22Rv1 (cell line): ENCODE measurements at regions not wholly inside any gene's neighbourhood (a gene's known extent, or its start where the extent isn't known, plus 50 kb on each side); places are given as distances from the start of the nearest gene placed in this dataset.
"Not testable (repeated sequence)": the region's sequence is repeated elsewhere in the genome, so short reads cannot be mapped to it uniquely, and the experiment has no call there.

Experiments
- H3K27ac ChIP-seq: fragments of 450-650 bp; 2 replicates; pipeline ENCODE4 v1.5.1; 2017
- CTCF ChIP-seq: fragments of 450-650 bp; IDR thresholded peaks from 2 replicates; pipeline ENCODE4 v1.5.1; 2017; ENCODE audit warnings: mild to moderate bottlenecking
- ZFX ChIP-seq: fragments of 450-650 bp; IDR thresholded peaks from 2 replicates; pipeline ENCODE4 v1.6.1; 2017; ENCODE audit warnings: antibody characterized with exemption, borderline replicate concordance

DNA sequence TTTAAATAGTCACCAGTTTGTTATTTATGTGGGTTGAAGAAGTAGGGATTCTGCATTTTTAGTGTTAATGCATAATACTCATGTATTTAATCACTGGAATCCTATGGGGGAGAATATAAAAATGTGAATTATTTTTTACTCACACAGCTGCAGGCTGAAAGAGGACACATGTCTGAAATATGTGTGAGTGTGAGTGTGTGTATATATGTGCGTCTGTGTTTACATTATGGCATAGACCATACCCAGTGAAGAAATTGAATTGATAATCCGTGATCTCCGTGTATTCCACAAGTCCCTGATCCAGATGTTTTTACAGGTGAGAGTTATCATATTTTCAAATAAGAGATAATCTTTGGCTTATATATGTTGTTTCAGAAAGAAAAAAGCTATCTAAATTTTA is 225.3 kb downstream of the ICOS start:
- TF ChIP-seq ZFX (no peak), CTCF (no peak)
- H3K27ac ChIP-seq = no peak overlapping the region

DNA sequence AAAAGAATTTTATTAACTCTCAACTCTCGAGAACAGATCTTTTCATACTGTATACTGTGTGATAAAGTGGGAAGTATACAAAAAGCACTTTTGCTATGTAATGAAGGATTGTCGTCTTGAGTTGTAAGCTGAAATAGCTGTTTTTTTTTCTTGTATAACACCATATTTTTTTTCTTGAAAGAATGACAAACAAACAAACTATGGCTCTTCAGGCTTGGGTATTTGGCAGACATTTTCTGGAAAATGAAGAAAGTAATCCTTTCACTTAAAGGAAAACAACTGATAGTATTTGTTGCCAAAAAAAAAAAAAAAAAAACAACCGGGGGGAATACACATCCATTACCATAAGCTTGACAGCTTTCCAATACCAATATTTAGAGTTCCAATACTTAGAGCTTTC is 230.4 kb downstream of the ICOS start:
- no peak for TF ChIP-seq ZFX
- TF ChIP-seq CTCF = no peak
- no peak overlapping the region for H3K27ac ChIP-seq

DNA sequence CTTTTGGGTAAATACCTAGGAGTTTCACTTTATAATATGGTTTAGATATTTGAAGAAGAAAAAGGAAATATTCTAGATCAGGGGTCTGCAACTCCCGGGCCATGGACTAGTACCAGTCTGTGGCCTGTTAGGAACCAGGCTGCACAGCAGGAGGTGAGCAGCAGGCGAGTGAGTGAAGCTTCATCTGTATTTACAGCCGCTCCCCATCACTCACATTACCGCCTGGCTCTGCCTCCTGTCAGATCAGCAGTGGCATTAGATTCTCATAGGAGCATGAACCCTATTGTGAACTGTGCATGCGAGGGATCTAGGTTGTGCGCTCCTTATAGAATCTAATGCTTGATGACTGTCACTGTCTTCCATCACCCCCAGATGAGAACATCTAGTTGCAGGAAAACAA is 231.1 kb downstream of the ICOS start:
- not testable (repeated sequence) for H3K27ac ChIP-seq

DNA sequence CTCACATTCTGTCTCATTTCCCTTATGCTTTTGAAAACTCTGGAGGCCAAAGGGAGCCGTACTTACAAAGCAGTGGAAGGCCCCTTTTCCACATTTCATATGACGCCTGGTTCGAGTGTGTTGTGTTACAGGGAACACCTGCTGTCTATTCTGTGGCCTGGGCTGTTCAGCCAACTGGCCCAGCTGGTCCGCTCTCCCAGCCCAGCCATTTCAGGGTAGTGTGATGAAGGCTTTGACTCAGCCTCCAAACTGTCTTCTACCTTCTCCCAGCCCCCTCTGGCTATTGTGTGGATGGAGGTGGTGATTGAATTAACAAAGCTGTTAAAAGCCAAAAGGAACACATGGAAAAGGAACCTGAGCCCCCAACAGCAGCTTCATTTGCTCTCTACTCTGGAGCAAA is 233.8 kb downstream of the ICOS start:
- TF ChIP-seq ZFX = no peak
- no peak for TF ChIP-seq CTCF
- H3K27ac ChIP-seq = no peak overlapping the region

GRCh38 chr2:204171432-204172144 is 235.0 kb downstream of the ICOS start:
- no peak for TF ChIP-seq CTCF
- no peak overlapping the region for H3K27ac ChIP-seq

GRCh38 chr2:204172145-204172600 is 235.6 kb downstream of the ICOS start:
- no peak overlapping the region for H3K27ac ChIP-seq
- TF ChIP-seq CTCF = no peak
- no peak for TF ChIP-seq ZFX

- no peak overlapping the region for H3K27ac ChIP-seq
These were observed 237.5 kb downstream of the ICOS start for GRCh38 chr2:204174034-204174433.

More at GRCh38 chr2:204174034-204174433, 237.5 kb downstream of the ICOS start:
- TF ChIP-seq CTCF = no peak
- TF ChIP-seq ZFX = no peak
